ENCODE measurements at regions not wholly inside any gene's neighbourhood (a gene's known extent, or its start where the extent isn't known, plus 50 kb on each side); places are given as distances from the start of the nearest gene placed in this dataset.
"Not testable (repeated sequence)": the region's sequence is repeated elsewhere in the genome, so short reads cannot be mapped to it uniquely, and the experiment has no call there.

DNA sequence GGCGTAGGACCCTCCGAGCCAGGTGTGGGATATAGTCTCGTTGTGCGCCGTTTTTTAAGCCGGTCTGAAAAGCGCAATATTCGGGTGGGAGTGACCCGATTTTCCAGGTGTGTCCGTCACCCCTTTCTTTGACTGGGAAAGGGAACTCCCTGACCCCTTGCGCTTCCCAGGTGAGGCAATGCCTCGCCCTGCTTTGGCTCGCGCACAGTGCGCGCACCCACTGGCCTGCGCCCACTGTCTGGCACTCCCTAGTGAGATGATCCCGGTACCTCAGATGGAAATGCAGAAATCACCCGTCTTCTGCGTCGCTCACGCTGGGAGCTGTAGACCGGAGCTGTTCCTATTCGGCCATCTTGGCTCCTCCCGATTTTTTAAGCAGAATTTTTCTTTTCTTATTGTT, 323.9 kb downstream of the NUF2 start:
- not testable (repeated sequence) for H3K9ac ChIP-seq (ENCODE audit: low read length); H2AFZ ChIP-seq (ENCODE audit: insufficient read depth, low read length, poor library complexity); H3K27me3 ChIP-seq (ENCODE audit: insufficient read depth, low read length); H3K4me3 ChIP-seq (ENCODE audit: low read depth, low read length); H3K18ac ChIP-seq (ENCODE audit: low read length); H2BK120ac ChIP-seq (ENCODE audit: insufficient read depth, low read length, poor library complexity); H3K23ac ChIP-seq (ENCODE audit: low read length); H4K12ac ChIP-seq (ENCODE audit: low read depth, low read length); H3K4me2 ChIP-seq (ENCODE audit: low read length); H3K14ac ChIP-seq (ENCODE audit: low read length); H3K4ac ChIP-seq (ENCODE audit: low read depth, low read length); H3K4me1 ChIP-seq (ENCODE audit: control insufficient read depth in 1 of 2, insufficient read depth in 2 of 2, low read length in 2 of 2); H4K91ac ChIP-seq (ENCODE audit: low read depth, low read length); H2BK12ac ChIP-seq (ENCODE audit: low read length); H2AK5ac ChIP-seq (ENCODE audit: low read length); H3K79me2 ChIP-seq (ENCODE audit: control insufficient read depth, insufficient read depth, low read length, poor library complexity); H3K36me3 ChIP-seq (ENCODE audit: control insufficient read depth in 1 of 2, insufficient read depth in 2 of 2, low read length in 2 of 2); H3K79me1 ChIP-seq (ENCODE audit: low read length); H3K27ac ChIP-seq (ENCODE audit: low read depth, low read length); H4K8ac ChIP-seq (ENCODE audit: low read depth, low read length); H2BK5ac ChIP-seq (ENCODE audit: low read depth, low read length, poor library complexity); H3K9me3 ChIP-seq (ENCODE audit: insufficient read depth, low read depth, low read length); DNase-seq
- WGBS (ENCODE audit: extremely low coverage, insufficient coverage, insufficient read length) = no CpG with 5 or more reads among the region's 25 CpGs

- Histone ChIP-seq H2BK5ac (ENCODE audit: low read depth, low read length, poor library complexity) (no peak overlapping the region), H2BK120ac (ENCODE audit: insufficient read depth, low read length, poor library complexity) (no peak overlapping the region), H2BK12ac (ENCODE audit: low read length) (no peak overlapping the region), H3K23ac (ENCODE audit: low read length) (no peak overlapping the region), H3K4me1 (ENCODE audit: control insufficient read depth in 1 of 2, insufficient read depth in 2 of 2, low read length in 2 of 2) (no peaks in the 10 kb centered on the region), H2AFZ (ENCODE audit: insufficient read depth, low read length, poor library complexity) (no peak overlapping the region), H3K18ac (ENCODE audit: low read length) (no peak overlapping the region), H3K27ac (ENCODE audit: low read depth, low read length) (no peak overlapping the region), H2AK5ac (ENCODE audit: low read length) (no peak overlapping the region), H3K79me2 (ENCODE audit: control insufficient read depth, insufficient read depth, low read length, poor library complexity) (no peaks in the 10 kb centered on the region), H3K9ac (ENCODE audit: low read length) (no peak overlapping the region), H3K27me3 (ENCODE audit: insufficient read depth, low read length) (no peaks in the 10 kb centered on the region), H4K12ac (ENCODE audit: low read depth, low read length) (no peak overlapping the region), H3K14ac (ENCODE audit: low read length) (no peak overlapping the region), H3K9me3 (ENCODE audit: insufficient read depth, low read depth, low read length) (no peaks in the 10 kb centered on the region), H3K4me3 (ENCODE audit: low read depth, low read length) (no peak overlapping the region), H3K4me2 (ENCODE audit: low read length) (no peak overlapping the region), H4K91ac (ENCODE audit: low read depth, low read length) (no peak overlapping the region), H3K79me1 (ENCODE audit: low read length) (no peaks in the 10 kb centered on the region), H3K4ac (ENCODE audit: low read depth, low read length) (no peak overlapping the region), H3K36me3 (ENCODE audit: control insufficient read depth in 1 of 2, insufficient read depth in 2 of 2, low read length in 2 of 2) (no peaks in the 10 kb centered on the region), H4K8ac (ENCODE audit: low read depth, low read length) (no peak overlapping the region)
- WGBS (ENCODE audit: extremely low coverage, insufficient coverage, insufficient read length) = no CpG with 5 or more reads among the region's 4 CpGs
- no peak for DNase-seq
Observed at GRCh38 chr1:163650624-163651023, 328.9 kb downstream of the NUF2 start.

DNA sequence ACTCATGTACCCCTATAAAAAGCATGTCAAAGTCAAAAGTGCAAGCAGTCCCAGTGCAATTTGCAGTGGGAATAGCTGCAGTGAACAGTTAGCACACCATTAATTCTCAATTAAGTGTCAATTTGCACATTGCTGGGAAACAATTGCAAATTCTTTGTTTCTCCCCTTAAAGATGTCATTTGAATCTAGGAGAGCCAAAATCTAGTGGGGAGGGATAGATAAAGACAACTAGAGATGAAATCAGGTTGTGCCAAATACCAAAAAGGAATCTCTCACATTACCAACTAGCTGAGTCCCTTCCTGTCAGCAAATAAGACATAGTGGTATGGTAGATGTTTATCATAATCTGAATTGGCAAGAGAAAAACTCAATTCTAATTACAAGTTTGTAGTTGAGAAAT, 330.7 kb downstream of the NUF2 start:
- H3K79me2 ChIP-seq (ENCODE audit: control insufficient read depth, insufficient read depth, low read length, poor library complexity) = no peaks in the 10 kb centered on the region
- H3K4me1 ChIP-seq (ENCODE audit: control insufficient read depth in 1 of 2, insufficient read depth in 2 of 2, low read length in 2 of 2) = no peaks in the 10 kb centered on the region
- no peaks in the 10 kb centered on the region for H3K27me3 ChIP-seq (ENCODE audit: insufficient read depth, low read length)
- H4K12ac ChIP-seq (ENCODE audit: low read depth, low read length) = no peak overlapping the region
- no peak overlapping the region for H2AK5ac ChIP-seq (ENCODE audit: low read length)
- no peak overlapping the region for H3K4ac ChIP-seq (ENCODE audit: low read depth, low read length)
- H3K18ac ChIP-seq (ENCODE audit: low read length) = no peak overlapping the region
- no peak overlapping the region for H3K23ac ChIP-seq (ENCODE audit: low read length)
- no peak overlapping the region for H2BK12ac ChIP-seq (ENCODE audit: low read length)
- H3K36me3 ChIP-seq (ENCODE audit: control insufficient read depth in 1 of 2, insufficient read depth in 2 of 2, low read length in 2 of 2) = no peaks in the 10 kb centered on the region
- no peaks in the 10 kb centered on the region for H3K9me3 ChIP-seq (ENCODE audit: insufficient read depth, low read depth, low read length)
- no peak overlapping the region for H4K91ac ChIP-seq (ENCODE audit: low read depth, low read length)
- H4K8ac ChIP-seq (ENCODE audit: low read depth, low read length) = no peak overlapping the region
- no peak overlapping the region for H3K9ac ChIP-seq (ENCODE audit: low read length)
- H3K27ac ChIP-seq (ENCODE audit: low read depth, low read length) = no peak overlapping the region
- no peak overlapping the region for H3K14ac ChIP-seq (ENCODE audit: low read length)
- no peak overlapping the region for H2AFZ ChIP-seq (ENCODE audit: insufficient read depth, low read length, poor library complexity)
- H3K4me3 ChIP-seq (ENCODE audit: low read depth, low read length) = no peak overlapping the region
- H2BK120ac ChIP-seq (ENCODE audit: insufficient read depth, low read length, poor library complexity) = no peak overlapping the region
- DNase-seq = no peak
- no peak overlapping the region for H3K4me2 ChIP-seq (ENCODE audit: low read length)
- no peak overlapping the region for H2BK5ac ChIP-seq (ENCODE audit: low read depth, low read length, poor library complexity)
- H3K79me1 ChIP-seq (ENCODE audit: low read length) = no peaks in the 10 kb centered on the region

DNA sequence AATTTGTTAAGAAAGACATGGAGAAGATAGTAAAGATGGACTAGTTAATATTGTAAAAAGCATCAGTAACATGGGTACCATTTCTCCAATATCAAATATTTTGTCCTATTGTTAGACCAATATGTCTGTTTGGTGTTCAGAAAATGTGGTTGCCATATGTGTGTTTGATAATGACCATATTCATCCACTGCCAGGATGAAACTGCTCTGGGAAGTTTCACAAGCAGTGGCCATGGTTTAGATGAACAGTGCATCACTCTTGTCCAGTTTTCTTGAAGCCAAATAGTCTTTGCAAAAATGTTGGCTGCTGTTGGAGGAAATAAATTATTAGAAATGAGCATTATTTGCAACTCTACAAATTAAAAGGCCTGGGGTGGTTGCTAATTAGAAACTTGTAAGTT, 333.8 kb downstream of the NUF2 start:
- no peaks in the 10 kb centered on the region for H3K79me1 ChIP-seq (ENCODE audit: low read length)
- H2BK120ac ChIP-seq (ENCODE audit: insufficient read depth, low read length, poor library complexity) = no peak overlapping the region
- H3K18ac ChIP-seq (ENCODE audit: low read length) = no peak overlapping the region
- no peaks in the 10 kb centered on the region for H3K4me1 ChIP-seq (ENCODE audit: control insufficient read depth in 1 of 2, insufficient read depth in 2 of 2, low read length in 2 of 2)
- H3K9ac ChIP-seq (ENCODE audit: low read length) = no peak overlapping the region
- H2AK5ac ChIP-seq (ENCODE audit: low read length) = no peak overlapping the region
- H3K79me2 ChIP-seq (ENCODE audit: control insufficient read depth, insufficient read depth, low read length, poor library complexity) = no peaks in the 10 kb centered on the region
- no peak overlapping the region for H4K12ac ChIP-seq (ENCODE audit: low read depth, low read length)
- H3K4me3 ChIP-seq (ENCODE audit: low read depth, low read length) = no peak overlapping the region
- H2BK5ac ChIP-seq (ENCODE audit: low read depth, low read length, poor library complexity) = no peak overlapping the region
- H3K27ac ChIP-seq (ENCODE audit: low read depth, low read length) = no peak overlapping the region
- H3K27me3 ChIP-seq (ENCODE audit: insufficient read depth, low read length) = no peaks in the 10 kb centered on the region
- H3K14ac ChIP-seq (ENCODE audit: low read length) = no peak overlapping the region
- no peak overlapping the region for H4K91ac ChIP-seq (ENCODE audit: low read depth, low read length)
- H2BK12ac ChIP-seq (ENCODE audit: low read length) = no peak overlapping the region
- no peak for DNase-seq
- H4K8ac ChIP-seq (ENCODE audit: low read depth, low read length) = no peak overlapping the region
- H3K36me3 ChIP-seq (ENCODE audit: control insufficient read depth in 1 of 2, insufficient read depth in 2 of 2, low read length in 2 of 2) = no peaks in the 10 kb centered on the region
- no peak overlapping the region for H3K4me2 ChIP-seq (ENCODE audit: low read length)
- H3K4ac ChIP-seq (ENCODE audit: low read depth, low read length) = no peak overlapping the region
- no peak overlapping the region for H2AFZ ChIP-seq (ENCODE audit: insufficient read depth, low read length, poor library complexity)
- H3K9me3 ChIP-seq (ENCODE audit: insufficient read depth, low read depth, low read length) = no peaks in the 10 kb centered on the region
- H3K23ac ChIP-seq (ENCODE audit: low read length) = no peak overlapping the region
